Endothelial cell of umbilical vein (primary cell): ENCODE measurements at regions not wholly inside any gene's neighbourhood (a gene's known extent, or its start where the extent isn't known, plus 50 kb on each side); places are given as distances from the start of the nearest gene placed in this dataset.

Source experiments
- BruUV-seq: library from RNA; stranded (reverse); fragments of 400-500 nt; replicated peaks from 2 replicates; lab custom pipeline; 2021; lab: Mats Ljungman, UMichigan
- CTCF ChIA-PET: fragments of 300-600, 350-600 bp; sonication (Branson Sonifier 250); formaldehyde crosslinking; loops from one replicate; lab custom pipeline; 2021; ENCODE audit warnings: antibody characterized with exemption, inconsistent platforms; lab: Charles Lee
- POLR2A ChIA-PET: fragments of 300-600, 350-600 bp; sonication (Branson Sonifier 250); formaldehyde crosslinking; loops from one replicate; lab custom pipeline; 2021; ENCODE audit warnings: antibody characterized with exemption, inconsistent platforms; lab: Charles Lee
- DNase-seq: peaks from one replicate; pipeline ENCODE4 v3.0.0-alpha.2; 2011; ENCODE audit warnings: low read depth, low spot score
- FAIRE-seq: peaks from 2 replicates; lab custom pipeline; 2011; peaks lifted over from hg19 to GRCh38; lab: Jason Lieb, UNC
- H2AFZ ChIP-seq: 2 replicates; pipeline ENCODE4 v1.6.0; 2012; ENCODE audit warnings: low read depth, low read length, control low read depth, inconsistent platforms
- H3K27ac ChIP-seq: 2 replicates; pipeline ENCODE4 v1.5.1; 2011; ENCODE audit warnings: low read depth, mild to moderate bottlenecking, control low read depth, low read length, moderate library complexity; ENCODE audit not compliant: insufficient read depth
- H3K27me3 ChIP-seq, 2 experiments: 2 replicates each; pipeline versions ENCODE4 v1.6.0 to v1.6.1; 2011; ENCODE audit warnings: low read length in 2 of 2, mixed read lengths in 1 of 2; ENCODE audit not compliant: control insufficient read depth in 2 of 2, insufficient read depth in 2 of 2
- H3K36me3 ChIP-seq, 2 experiments: 2 replicates in 1 of 2; 3 replicates in 1 of 2; pipeline ENCODE4 v1.5.1; 2011; ENCODE audit warnings: low read length in 2 of 2, mild to moderate bottlenecking in 1 of 2, moderate library complexity in 1 of 2; ENCODE audit not compliant: control insufficient read depth in 2 of 2, insufficient read depth in 2 of 2; ENCODE audit errors: extremely low read depth in 1 of 2
- H3K4me1 ChIP-seq: 3 replicates; pipeline ENCODE4 v1.5.1; 2011; ENCODE audit warnings: mild to moderate bottlenecking, low read length; ENCODE audit not compliant: control insufficient read depth, insufficient read depth; ENCODE audit errors: extremely low read depth
- H3K4me2 ChIP-seq: 2 replicates; pipeline ENCODE4 v1.6.1; 2011; ENCODE audit warnings: low read length, control low read depth, mixed read lengths; ENCODE audit not compliant: insufficient read depth
- H3K4me3 ChIP-seq, 3 experiments: fragments of 200-600 bp in 1 of 3; sonication (generic), shearing (Covaris generic) in 1 of 3; replicated peaks in 1 of 3; 2 replicates each; pipeline ENCODE4 v1.5.1; 2011 to 2016; ENCODE audit warnings: control low read depth in 3 of 3, low read length in 3 of 3, mild to moderate bottlenecking in 2 of 3, inconsistent platforms in 1 of 3, low read depth in 1 of 3, moderate library complexity in 1 of 3; ENCODE audit not compliant: insufficient read depth in 1 of 3
- H3K79me2 ChIP-seq: 2 replicates; pipeline ENCODE4 v1.6.0; 2012; ENCODE audit warnings: low read length, inconsistent platforms; ENCODE audit not compliant: control insufficient read depth, insufficient read depth
- H3K9ac ChIP-seq: replicated peaks from 2 replicates; pipeline ENCODE3; 2011; ENCODE audit warnings: low read length, control low read depth; ENCODE audit not compliant: insufficient read depth; ENCODE audit errors: extremely low read depth
- H3K9me1 ChIP-seq: replicated peaks from 3 replicates; pipeline ENCODE4 v1.6.0; 2011; ENCODE audit warnings: mild to moderate bottlenecking, low read length; ENCODE audit not compliant: control insufficient read depth, insufficient read depth; ENCODE audit errors: extremely low read depth
- H3K9me3 ChIP-seq: replicated peaks from 2 replicates; pipeline ENCODE4 v1.5.1; 2012; ENCODE audit warnings: low read length, inconsistent platforms; ENCODE audit not compliant: control insufficient read depth, insufficient read depth
- H4K20me1 ChIP-seq: replicated peaks from 2 replicates; pipeline ENCODE3; 2011; ENCODE audit warnings: mild to moderate bottlenecking, low read length; ENCODE audit not compliant: control insufficient read depth, insufficient read depth; ENCODE audit errors: extremely low read depth
- CTCF ChIP-seq, 2 donors: IDR thresholded peaks; 1 replicate in 1 of 2; 2 replicates in 1 of 2; pipeline ENCODE4 v1.5.1; 2011; ENCODE audit warnings: low read length in 2 of 2, mild to moderate bottlenecking in 2 of 2, moderate library complexity in 2 of 2, control low read depth in 1 of 2, inconsistent platforms in 1 of 2, low read depth in 1 of 2; ENCODE audit not compliant: insufficient read depth in 1 of 2; ENCODE audit errors: extremely low read depth in 1 of 2
- EZH2 ChIP-seq: IDR thresholded peaks from 2 replicates; pipeline ENCODE4 v1.6.1; 2012; ENCODE audit warnings: borderline replicate concordance, low read depth, mild to moderate bottlenecking, moderate library complexity, low read length, inconsistent platforms; ENCODE audit not compliant: severe bottlenecking
- FOS ChIP-seq: IDR thresholded peaks from 2 replicates; pipeline ENCODE4 v1.6.1; 2011; ENCODE audit warnings: mild to moderate bottlenecking, low read length, moderate library complexity, borderline replicate concordance; ENCODE audit not compliant: insufficient read depth
- GATA2 ChIP-seq: IDR thresholded peaks from 2 replicates; pipeline ENCODE4 v1.7.0; 2011; ENCODE audit warnings: low read depth, mild to moderate bottlenecking, moderate library complexity, mixed read lengths, low read length; ENCODE audit not compliant: insufficient read length, insufficient read depth
- JUN ChIP-seq: IDR thresholded peaks from 2 replicates; pipeline ENCODE4 v1.6.1; 2011; ENCODE audit warnings: borderline replicate concordance, low read depth; ENCODE audit not compliant: insufficient read length, insufficient read depth
- MAX ChIP-seq: IDR thresholded peaks from 2 replicates; pipeline ENCODE4 v1.6.1; 2011; ENCODE audit not compliant: insufficient read depth, insufficient read length
- MYC ChIP-seq: IDR thresholded peaks from one replicate; pipeline ENCODE4 v1.6.1; 2011; ENCODE audit warnings: mild to moderate bottlenecking, low read depth, low read length
- POLR2A ChIP-seq: IDR thresholded peaks from 2 replicates; pipeline ENCODE4 v1.6.1; 2012; ENCODE audit warnings: low read depth, mild to moderate bottlenecking, control low read depth, low read length
- POLR2AphosphoS5 ChIP-seq: IDR thresholded peaks from 2 replicates; pipeline ENCODE4 v1.6.1; 2012; ENCODE audit warnings: low read depth, mild to moderate bottlenecking, control low read depth, low read length, moderate library complexity; ENCODE audit not compliant: insufficient read depth
- dilution Hi-C: fragments of 300-500 bp; cut with MboI; formaldehyde crosslinking; loops from one replicate; pipeline ENCODE4 v1.15.0; 2019; ENCODE audit warnings: low sequenced_read_pairs; ENCODE audit not compliant: extremely low pct_ligation_motif_present
- intact Hi-C: fragments of 100-400 bp; cut with micrococcal nuclease; formaldehyde crosslinking; loops from one replicate; pipeline ENCODE4 v1.10.0; 2022

GRCh38 chr18:67733088-67733487 lies 216.6 kb upstream of the DSEL start:
- Histone ChIP-seq H3K9ac (no peak overlapping the region), H3K4me1 (peaks cover 18% of the 10 kb centered on the region), H4K20me1 (no peaks in the 10 kb centered on the region), H3K4me2 (no peak overlapping the region), H2AFZ (peak overlapping the region; percentile 30), H3K9me1 (no peaks in the 10 kb centered on the region), H3K27me3 (no peaks in the 10 kb centered on the region), H3K4me3 (no peak overlapping the region), H3K36me3 (no peaks in the 10 kb centered on the region), H3K79me2 (no peaks in the 10 kb centered on the region), H3K27ac (no peak overlapping the region), H3K9me3 (no peaks in the 10 kb centered on the region)
- dilution Hi-C loops: no loop called here
- no peak for DNase-seq
- BruUV-seq: no TSS peak
- ChIA-PET CTCF (interaction anchor here (1.2 kb wide), 1 partner anchor 208 kb away, joined by 3 read pairs; no protein-coding TSS in a partner anchor), POLR2A (no interaction called here)
- no peak for FAIRE-seq
- intact Hi-C loops: loop anchor here (5.0 kb wide), 1 partner anchor 216 kb away; the partner anchor contains the start of gene DSEL
- TF ChIP-seq GATA2: no peak
- TF ChIP-seq EZH2: no peak
- TF ChIP-seq JUN: no peak
- no peak for TF ChIP-seq MYC
- TF ChIP-seq POLR2AphosphoS5: no peak
- no peak for TF ChIP-seq CTCF (IDR thresholded peaks at IDR 0.05; ENCODE audit: extremely low read depth in 1 of 2, insufficient read depth in 1 of 2, low read depth in 1 of 2, low read length in 2 of 2)
- no peak for TF ChIP-seq MAX
- TF ChIP-seq POLR2A: no peak
- TF ChIP-seq FOS: no peak
